Activated CD4-positive, alpha-beta T cell treated with anti-CD3 and anti-CD28 coated beads, Interleukin-2, amount 50 U/mL, for 1 hour (primary cell): ENCODE measurements at regions not wholly inside any gene's neighbourhood (a gene's known extent, or its start where the extent isn't known, plus 50 kb on each side); places are given as distances from the start of the nearest gene placed in this dataset.
"Not testable (repeated sequence)": the region's sequence is repeated elsewhere in the genome, so short reads cannot be mapped to it uniquely, and the experiment has no call there.

ENCODE experiments used
- DNase-seq: peaks from one replicate; pipeline ENCODE4 v3.0.0-alpha.2; 2020

GRCh38 chr1:182003953-182004586 lies 57.4 kb downstream of the ZNF648 start:
- DNase-seq = no peak

DNA sequence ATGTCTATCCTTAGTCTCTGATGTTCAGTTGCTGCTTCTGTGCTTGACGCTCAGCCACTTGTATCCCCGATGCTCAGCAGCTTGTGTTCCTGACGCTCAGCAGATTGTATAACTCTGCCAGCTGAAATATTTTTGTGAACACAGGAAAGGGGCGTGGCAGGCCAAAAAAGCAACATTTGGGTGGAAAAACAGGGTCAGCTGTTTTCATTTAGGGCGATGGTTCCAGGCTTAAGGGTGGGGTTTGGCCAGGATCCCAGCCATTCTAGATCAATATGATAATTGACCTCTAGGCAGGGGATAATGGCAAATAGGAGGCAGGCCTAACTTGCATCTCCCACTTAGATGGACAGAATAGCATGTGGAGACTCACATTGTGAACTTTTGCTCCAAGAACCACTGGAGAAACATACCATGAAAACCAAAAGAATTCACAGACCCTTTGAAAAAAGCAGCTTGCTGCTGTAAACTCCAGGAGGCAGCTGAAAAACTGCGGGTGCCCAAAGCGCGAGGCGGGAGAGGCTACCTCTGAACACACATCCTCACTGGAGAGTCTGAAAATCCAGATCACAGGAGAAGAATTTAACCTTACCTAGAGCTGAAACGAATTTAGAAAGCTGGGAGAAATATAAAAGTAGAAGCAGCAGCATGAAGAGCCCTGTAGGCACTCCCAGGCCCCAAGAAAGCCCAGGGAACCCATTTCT lies 58.3 kb downstream of the ZNF648 start:
- no peak for DNase-seq

GRCh38 chr1:182002570-182002969 lies 58.9 kb downstream of the ZNF648 start:
- DNase-seq = no peak

- no peak for DNase-seq
Measured at GRCh38 chr1:181998858-181999257, 62.7 kb downstream of the ZNF648 start.

DNA sequence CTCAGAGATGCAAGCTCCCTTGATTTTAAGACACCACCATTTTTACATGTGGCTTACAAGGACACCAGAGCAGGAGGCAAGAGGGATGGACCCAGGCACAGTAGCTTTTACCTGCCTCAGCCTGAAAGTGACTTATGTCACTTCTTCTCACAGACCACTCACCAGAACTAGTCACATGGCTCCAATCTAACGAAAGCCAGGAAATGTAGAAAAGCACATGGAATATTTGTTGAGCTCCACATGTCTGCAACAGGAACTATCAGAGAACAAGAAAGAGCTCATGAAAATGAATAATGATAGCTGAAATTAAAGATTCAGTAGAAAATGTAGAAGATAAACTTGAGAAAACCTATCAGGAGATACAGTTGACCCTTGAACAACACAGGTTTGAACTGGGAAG lies 69.4 kb downstream of the ZNF648 start:
- no peak for DNase-seq

- no peak for DNase-seq
Measured at GRCh38 chr1:181990728-181991127, 70.8 kb downstream of the ZNF648 start.

GRCh38 chr1:181989261-181989920 lies 72.1 kb downstream of the ZNF648 start:
- DNase-seq = no peak

- DNase-seq = no peak
Measured at GRCh38 chr1:181987996-181988395, 73.5 kb downstream of the ZNF648 start.

- DNase-seq = no peak
Measured at GRCh38 chr1:181987334-181987895, 74.1 kb downstream of the ZNF648 start.

- DNase-seq = no peak
Measured at GRCh38 chr1:181986907-181987305, 74.6 kb downstream of the ZNF648 start.

GRCh38 chr1:181985936-181986906 lies 75.3 kb downstream of the ZNF648 start:
- DNase-seq = no peak

DNA sequence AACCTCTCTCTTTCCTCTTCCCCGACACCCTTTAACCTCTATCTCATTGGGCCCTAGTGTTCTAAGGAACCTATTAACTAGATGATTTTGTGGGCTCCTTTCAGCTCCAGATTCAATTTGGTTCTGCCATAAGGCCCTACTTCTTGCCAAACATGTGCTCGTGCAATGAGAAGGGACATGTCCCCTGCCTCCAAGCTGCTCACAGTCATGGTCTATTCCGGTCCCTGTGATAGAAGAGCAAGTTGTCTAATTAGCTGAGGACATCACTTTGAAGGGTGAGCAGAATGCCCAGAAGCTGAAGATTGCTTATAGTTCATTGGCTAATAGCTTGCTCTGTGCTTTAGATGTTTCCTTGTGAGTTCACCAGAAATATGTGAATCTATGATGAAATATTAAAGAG lies 76.2 kb downstream of the ZNF648 start:
- DNase-seq = no peak

DNA sequence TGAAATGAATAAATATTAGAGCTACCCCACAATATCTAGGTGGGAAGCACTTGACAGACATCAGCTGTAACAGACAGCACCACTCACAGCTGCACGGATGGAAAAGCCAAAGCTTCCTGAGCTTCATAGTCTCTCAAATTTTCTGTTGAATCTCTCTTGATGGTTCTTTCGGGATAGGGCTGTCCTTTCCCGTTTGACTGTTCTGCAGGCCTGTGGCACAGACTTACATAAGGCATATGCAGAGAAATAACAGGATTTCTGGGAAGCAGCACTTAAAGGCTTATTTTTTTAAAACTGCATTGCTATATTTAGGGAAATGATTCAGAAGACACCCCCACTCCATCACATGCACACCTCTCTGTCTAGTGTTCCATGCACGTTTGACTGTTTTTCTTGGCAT lies 77.5 kb downstream of the ZNF648 start:
- DNase-seq = no peak

DNA sequence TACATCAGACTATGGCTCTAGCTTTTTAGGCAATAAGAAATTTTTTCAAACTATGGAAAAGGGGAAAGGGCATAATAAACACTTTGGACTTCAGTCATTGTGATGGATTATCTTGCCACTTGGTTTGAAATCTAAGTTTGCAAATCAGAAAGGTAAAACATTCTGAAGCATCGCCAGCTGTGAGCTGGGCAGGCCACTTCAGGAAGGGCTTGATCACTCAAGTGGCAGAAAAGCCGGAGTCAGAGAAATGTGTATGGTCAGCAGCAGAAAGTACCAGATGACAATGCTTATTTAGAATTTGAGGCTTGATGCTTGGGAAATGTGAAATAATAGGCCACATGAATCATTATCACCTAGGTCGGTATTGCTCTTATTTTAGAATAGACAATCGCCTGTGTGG lies 79.7 kb downstream of the ZNF648 start:
- DNase-seq = no peak

DNA sequence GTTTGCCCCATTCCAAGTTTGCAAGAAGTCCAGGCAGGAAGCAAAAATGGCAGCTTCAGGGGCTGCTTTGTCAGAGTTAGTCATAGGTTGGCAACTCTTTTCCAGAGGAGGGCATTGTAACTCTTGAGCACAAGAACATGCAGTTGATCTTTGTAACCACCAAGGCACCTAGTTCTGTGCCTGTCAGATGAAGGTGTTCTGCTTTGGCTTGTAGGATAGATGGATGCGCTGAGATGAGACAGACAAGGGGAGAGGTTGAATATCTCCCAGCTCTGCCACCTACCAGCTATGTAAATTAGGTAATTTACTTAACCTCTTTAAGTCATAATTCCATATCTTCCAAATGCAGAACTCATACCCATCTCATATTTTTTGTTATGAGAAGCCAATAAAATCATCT lies 89.3 kb downstream of the ZNF648 start:
- DNase-seq = no peak

GRCh38 chr1:181971424-181971823 lies 90.1 kb downstream of the ZNF648 start:
- no peak for DNase-seq

- no peak for DNase-seq
Measured at GRCh38 chr1:181969902-181970301, 91.6 kb downstream of the ZNF648 start.

DNA sequence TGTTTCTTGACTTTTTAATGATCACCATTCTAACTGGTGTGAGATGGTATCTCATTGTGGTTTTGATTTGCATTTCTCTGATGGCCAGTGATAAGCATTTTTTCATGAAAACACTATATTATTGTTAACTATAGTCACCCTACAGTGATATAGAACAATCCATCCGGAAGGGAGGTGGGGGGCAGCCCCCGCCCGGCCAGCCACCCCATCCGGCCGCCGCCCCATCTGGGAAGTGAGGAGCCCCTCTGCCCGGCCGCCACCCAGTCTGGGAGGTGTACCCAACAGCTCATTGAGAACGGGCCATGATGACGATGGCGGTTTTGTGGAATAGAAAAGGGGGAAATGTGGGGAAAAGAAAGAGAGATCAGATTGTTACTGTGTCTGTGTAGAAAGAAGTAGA lies 106.8 kb downstream of the ZNF648 start:
- DNase-seq = not testable (repeated sequence)

GRCh38 chr1:181954178-181954577 lies 107.3 kb downstream of the ZNF648 start:
- DNase-seq = not testable (repeated sequence)

DNA sequence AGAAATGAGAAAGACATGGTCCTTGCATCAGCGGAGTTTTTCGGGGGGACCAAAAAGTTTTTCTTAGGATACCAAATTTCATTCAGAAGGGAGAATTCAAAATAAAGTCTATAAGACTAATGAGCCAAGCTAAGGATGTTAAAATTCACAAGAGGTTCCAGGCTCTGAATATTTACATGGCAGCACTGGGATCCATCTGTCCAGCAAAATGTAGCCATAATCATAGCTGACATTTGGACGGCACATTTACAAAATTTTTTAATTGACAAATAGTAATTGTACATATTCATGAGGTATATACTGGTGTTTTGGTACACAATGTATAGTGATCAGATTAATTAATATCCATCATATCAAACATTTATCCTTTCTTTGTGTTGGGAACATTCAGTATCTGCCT lies 107.9 kb downstream of the ZNF648 start:
- DNase-seq = no peak

- no peak for DNase-seq
Measured at GRCh38 chr1:181951213-181951612, 110.3 kb downstream of the ZNF648 start.

- DNase-seq = no peak
Measured at GRCh38 chr1:181949500-181949899, 112.0 kb downstream of the ZNF648 start.

DNA sequence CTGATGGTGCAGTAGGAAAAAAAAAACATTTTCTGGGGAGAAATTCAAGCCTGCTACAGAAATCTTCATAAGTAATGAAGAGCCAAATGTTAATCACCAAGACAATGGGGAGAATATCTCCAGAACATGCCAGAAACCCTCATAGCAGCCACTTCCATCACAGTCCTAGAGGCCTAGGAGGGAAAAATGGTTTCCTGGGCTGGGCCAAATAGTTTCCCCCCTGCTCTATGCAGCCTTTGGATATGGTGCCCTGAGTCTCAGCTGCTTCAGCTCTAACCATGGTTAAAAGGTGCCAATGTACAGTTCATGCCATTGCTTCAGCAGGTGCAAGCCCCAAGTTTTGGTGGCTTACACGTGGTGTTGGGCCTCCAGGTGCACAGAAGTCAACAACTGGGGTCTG lies 113.1 kb downstream of the ZNF648 start:
- no peak for DNase-seq
